Stimulated activated CD4-positive, alpha-beta T cell treated with anti-CD3 and anti-CD28 coated beads, Interleukin-15, amount 100 ng/mL, for 24 hours (primary cell): ENCODE measurements at regions not wholly inside any gene's neighbourhood (a gene's known extent, or its start where the extent isn't known, plus 50 kb on each side); places are given as distances from the start of the nearest gene placed in this dataset.

Experiments
- DNase-seq: peaks from one replicate; pipeline ENCODE4 v3.0.0-alpha.2; 2020

- peak; percentile 8 for DNase-seq
These were observed 59.2 kb upstream of the ZNF641 start for GRCh38 chr12:48409938-48410337.

- DNase-seq, result no peak
These were observed 59.0 kb upstream of the ANP32D start for GRCh38 chr12:48413388-48413787.

- DNase-seq, result no peak
These were observed 58.3 kb upstream of the ANP32D start for GRCh38 chr12:48414021-48414420.

DNA sequence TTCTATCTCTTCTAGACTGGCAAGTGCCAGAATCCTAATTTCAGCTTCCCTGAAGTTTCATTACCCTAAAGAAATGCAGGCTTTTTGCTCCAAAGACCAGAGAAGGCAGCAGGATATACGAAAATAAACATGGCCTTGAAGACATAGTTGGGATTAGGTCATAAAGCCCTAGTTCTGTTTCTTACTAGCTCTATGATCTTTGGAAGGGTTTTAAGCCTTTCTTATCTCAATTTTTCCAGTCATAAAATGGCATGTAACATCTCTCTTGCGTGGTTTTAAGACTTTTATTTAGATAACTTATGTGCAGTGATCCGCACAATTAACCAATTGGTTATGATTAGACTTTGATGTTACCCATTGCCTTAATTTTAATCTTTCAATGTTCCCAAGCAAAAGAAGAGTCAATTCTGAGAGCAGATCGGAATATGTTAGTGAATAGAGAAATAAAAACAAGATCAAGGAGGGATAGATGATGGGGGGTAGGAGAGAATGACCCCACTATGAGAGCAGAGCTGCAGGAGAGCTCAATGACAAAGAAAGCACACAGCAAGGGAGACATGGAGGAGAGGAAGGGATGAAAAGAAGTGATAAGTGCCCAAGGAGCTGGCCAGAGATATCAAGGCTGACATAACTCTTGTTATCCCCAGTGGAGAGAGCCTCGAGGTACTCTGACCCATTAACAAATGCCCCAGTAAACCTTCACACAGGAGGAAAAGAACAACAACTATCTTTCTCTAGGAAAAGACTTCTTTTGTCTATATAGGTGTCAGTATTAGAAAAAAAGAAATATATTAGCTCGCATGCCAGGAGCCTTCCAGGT lies 53.0 kb upstream of the ANP32D start:
- no peak for DNase-seq

DNA sequence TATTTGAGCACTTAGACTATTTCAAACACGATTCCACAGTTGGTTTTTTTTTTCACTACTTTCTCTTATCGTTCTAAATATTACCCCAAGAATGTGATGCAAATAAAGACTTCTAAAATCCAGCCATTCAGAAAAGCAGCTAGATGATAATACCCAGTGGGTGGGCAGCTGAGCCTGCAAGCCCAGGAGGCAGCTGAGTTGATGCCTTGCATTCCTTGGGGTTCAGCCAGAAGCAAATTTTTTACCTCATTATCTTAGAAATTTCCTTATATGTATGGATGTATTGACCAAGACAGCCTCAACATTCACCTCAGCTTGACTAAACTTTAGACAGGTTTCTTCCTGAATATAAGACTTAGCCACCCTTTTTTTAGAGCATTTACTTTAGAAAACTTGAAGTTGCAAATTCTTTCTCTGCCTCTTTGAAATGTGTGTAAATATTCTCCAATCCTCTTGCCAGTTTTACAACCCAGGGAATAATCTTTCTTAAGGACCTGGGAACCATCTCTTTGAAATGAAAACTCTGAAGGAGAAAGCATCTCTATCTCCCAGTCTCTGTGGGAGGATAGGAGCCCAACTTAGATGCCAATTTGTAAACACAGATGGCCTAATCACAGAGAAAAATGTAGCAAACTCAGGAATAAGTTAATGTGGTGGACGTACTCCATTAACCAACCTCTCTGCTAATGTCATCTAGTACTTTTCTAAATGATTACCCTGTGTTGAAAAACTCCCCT lies 52.2 kb upstream of the ANP32D start:
- DNase-seq, result no peak

DNA sequence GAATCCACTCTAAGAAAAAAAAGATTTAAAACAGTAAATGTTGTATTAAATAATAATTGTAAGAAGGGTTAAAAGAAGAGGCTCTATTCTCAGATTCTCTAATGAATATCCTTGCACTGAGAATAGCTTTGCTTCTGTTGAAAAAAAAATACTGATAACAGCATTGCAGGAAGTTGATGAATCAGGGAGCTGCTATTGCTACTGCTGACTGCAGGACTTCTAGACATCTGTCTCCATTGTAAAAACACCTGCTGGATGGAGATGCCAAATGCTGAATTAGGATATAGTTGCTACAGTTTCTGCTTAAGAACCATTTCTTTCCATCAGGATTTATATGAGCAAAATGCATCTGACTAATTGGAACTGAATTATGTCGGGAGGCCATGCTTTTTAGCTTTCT lies 50.3 kb upstream of the ANP32D start:
- no peak for DNase-seq
